K562 (cell line): ENCODE measurements at regions not wholly inside any gene's neighbourhood (a gene's known extent, or its start where the extent isn't known, plus 50 kb on each side); places are given as distances from the start of the nearest gene placed in this dataset.

Source experiments
- ATAC-seq: fragments of 200-7000 bp; cut with Tn5 transposase; 3 replicates; pipeline ENCODE4 v1.9.1; 2020; ENCODE audit warnings: moderate library complexity
- BruUV-seq: library from RNA; stranded (reverse); fragments of 400-500 nt; replicated peaks from 2 replicates; lab custom pipeline; 2021; lab: Mats Ljungman, UMichigan
- CTCF ChIA-PET: fragments of 300-600 bp; formaldehyde crosslinking; extraction: SDS; loops from one replicate; lab custom pipeline; 2021; ENCODE audit warnings: low intra/inter-chr PET ratio; lab: Yijun Ruan, JAX
- POLR2A ChIA-PET: fragments of 300-600, 350-650 bp; sonication (Branson Sonifier 250); formaldehyde crosslinking; extraction: SDS; loops from one replicate; lab custom pipeline; 2021; ENCODE audit warnings: antibody characterized with exemption, inconsistent platforms; lab: Yijun Ruan, JAX
- DNase-seq, 4 experiments: peaks; one replicate each; pipeline versions ENCODE4 v3.0.0 to v3.0.0-alpha.2; 2011 to 2018; ENCODE audit warnings: low spot score in 3 of 4, mixed read lengths in 3 of 4; ENCODE audit errors: extremely low read depth in 1 of 4
- FAIRE-seq: peaks from 2 replicates; lab custom pipeline; 2011; peaks lifted over from hg19 to GRCh38; lab: Jason Lieb, UNC
- H2AFZ ChIP-seq: 2 replicates; pipeline ENCODE4 v1.6.0; 2011; ENCODE audit warnings: low read depth, low read length, control low read depth, inconsistent platforms
- H3K27ac ChIP-seq: fragments of 200-600 bp; 3 replicates; pipeline ENCODE4 v1.8.0; 2011; ENCODE audit warnings: low read depth, mild to moderate bottlenecking, control low read depth, inconsistent platforms, low read length, moderate library complexity, mixed read lengths; ENCODE audit errors: extremely low read depth
- H3K27me3 ChIP-seq, 2 experiments: fragments of 300-600 bp in 1 of 2; 2 replicates in 1 of 2; 3 replicates in 1 of 2; pipeline versions ENCODE4 v1.6.0 to v1.8.0; 2011; ENCODE audit warnings: inconsistent platforms in 2 of 2, low read length in 2 of 2, mild to moderate bottlenecking in 1 of 2, mixed read lengths in 1 of 2, moderate library complexity in 1 of 2; ENCODE audit not compliant: control insufficient read depth in 2 of 2, insufficient read depth in 2 of 2
- H3K36me3 ChIP-seq: fragments of 300-600 bp; 3 replicates; pipeline ENCODE4 v1.8.0; 2011; ENCODE audit warnings: mild to moderate bottlenecking, low read length, inconsistent platforms; ENCODE audit not compliant: control insufficient read depth, insufficient read depth
- H3K4me1 ChIP-seq, 2 experiments: fragments of 200-600 bp in 1 of 2; replicated peaks in 1 of 2; 2 replicates in 1 of 2; 3 replicates in 1 of 2; pipeline versions ENCODE4 v1.5.1 to v1.8.0; 2011; ENCODE audit warnings: inconsistent platforms in 2 of 2, low read length in 2 of 2, mild to moderate bottlenecking in 1 of 2, mixed read lengths in 1 of 2, moderate library complexity in 1 of 2; ENCODE audit not compliant: control insufficient read depth in 2 of 2, insufficient read depth in 2 of 2
- H3K4me2 ChIP-seq: 2 replicates; pipeline ENCODE4 v1.6.1; 2011; ENCODE audit warnings: low read length, control low read depth, inconsistent platforms, mixed read lengths; ENCODE audit not compliant: insufficient read depth
- H3K4me3 ChIP-seq: fragments of 200-600 bp; sonication (generic), shearing (Covaris generic); 2 replicates; pipeline ENCODE4 v1.5.1; 2016; ENCODE audit warnings: control low read depth, inconsistent platforms
- H3K79me2 ChIP-seq: fragments of 200-600 bp; 3 replicates; pipeline ENCODE4 v1.8.0; 2011; ENCODE audit warnings: low read length, inconsistent platforms; ENCODE audit not compliant: control insufficient read depth, insufficient read depth
- H3K9ac ChIP-seq, 2 experiments: 2 replicates each; pipeline versions ENCODE4 v1.6.0 to v1.6.1; 2011; ENCODE audit warnings: low read depth in 2 of 2, low read length in 2 of 2, control low read depth in 1 of 2, inconsistent platforms in 1 of 2, mild to moderate bottlenecking in 1 of 2, mixed read lengths in 1 of 2; ENCODE audit not compliant: insufficient read depth in 1 of 2
- H3K9me1 ChIP-seq: one replicate; pipeline ENCODE4 v1.6.0; 2011; ENCODE audit warnings: inconsistent platforms, mild to moderate bottlenecking, low read length, moderate library complexity; ENCODE audit not compliant: control insufficient read depth, insufficient read depth
- H3K9me3 ChIP-seq: replicated peaks from 2 replicates; pipeline ENCODE4 v1.5.1; 2011; ENCODE audit warnings: low read depth, low read length, inconsistent platforms; ENCODE audit not compliant: control insufficient read depth, insufficient read depth
- H4K20me1 ChIP-seq: replicated peaks from 2 replicates; pipeline ENCODE4 v1.6.1; 2011; ENCODE audit warnings: low read length, inconsistent platforms, mixed read lengths; ENCODE audit not compliant: control insufficient read depth, insufficient read depth
- CBX2 ChIP-seq: fragments of 200-600 bp; sonication (generic); IDR thresholded peaks from one replicate; pipeline ENCODE4 v1.6.1; 2012; ENCODE audit warnings: mild to moderate bottlenecking, low read length, inconsistent platforms; ENCODE audit not compliant: insufficient read depth, poor library complexity, severe bottlenecking
- GABPB1 ChIP-seq: sonication (generic); formaldehyde crosslinking; IDR thresholded peaks from 2 replicates; pipeline ENCODE4 v1.8.0; 2022; ENCODE audit warnings: mild to moderate bottlenecking, missing genetic modification reagents
- HOXB6 ChIP-seq: fragments of 250-450 bp; sonication (Bioruptor Pico); IDR thresholded peaks from 2 replicates; pipeline ENCODE4 v1.5.1; 2022; ENCODE audit warnings: mild to moderate bottlenecking, borderline replicate concordance
- KLF1 ChIP-seq: fragments of 450-650 bp; IDR thresholded peaks from 2 replicates; pipeline ENCODE4 v1.6.1; 2016; ENCODE audit warnings: missing genetic modification characterization, missing compliant biosample characterization
- MBD2 ChIP-seq: sonication (generic); IDR thresholded peaks from 2 replicates; pipeline ENCODE4 v1.6.1; 2016; ENCODE audit warnings: low read depth, borderline replicate concordance
- PTRF ChIP-seq: fragments of 450-650 bp; IDR thresholded peaks from 2 replicates; pipeline ENCODE4 v1.6.1; 2016; ENCODE audit warnings: mild to moderate bottlenecking, missing genetic modification characterization, missing compliant biosample characterization
- RBM22 ChIP-seq: fragments of 200-400 bp; formaldehyde crosslinking; IDR thresholded peaks from 2 replicates; pipeline ENCODE4 v1.6.1; 2018; ENCODE audit warnings: low read length, low read depth; ENCODE audit not compliant: poor library complexity, severe bottlenecking
- STAT5B ChIP-seq: fragments of 250-450 bp; sonication (Bioruptor Pico); IDR thresholded peaks from 2 replicates; pipeline ENCODE4 v1.8.0; 2021; ENCODE audit warnings: mild to moderate bottlenecking, inconsistent platforms
- TFE3 ChIP-seq: fragments of 450-650 bp; formaldehyde crosslinking; IDR thresholded peaks from 2 replicates; pipeline ENCODE4 v1.4.0; 2020; ENCODE audit warnings: mild to moderate bottlenecking, mixed read lengths
- ZFP36 ChIP-seq: fragments of 150-350 bp; IDR thresholded peaks from 2 replicates; pipeline ENCODE4 v1.6.1; 2018; ENCODE audit warnings: low read length, low read depth; ENCODE audit not compliant: partially characterized antibody
- ZNF551 ChIP-seq: fragments of 250-450 bp; sonication (Bioruptor Pico); IDR thresholded peaks from 2 replicates; pipeline ENCODE4 v1.5.0; 2021; ENCODE audit warnings: mild to moderate bottlenecking, moderate library complexity
- ZNF639 ChIP-seq, 2 experiments: fragments of 200-800 bp in 1 of 2; sonication (Bioruptor generic) in 1 of 2; sonication (generic) in 1 of 2; formaldehyde crosslinking in 1 of 2; IDR thresholded peaks in 1 of 2; conservative IDR thresholded peaks in 1 of 2; 2 replicates each; pipeline versions ENCODE4 v1.5.0 to v1.6.1; 2016 to 2020; ENCODE audit warnings: missing compliant biosample characterization in 1 of 2, missing genetic modification characterization in 1 of 2, missing genetic modification reagents in 1 of 2
- ZNF785 ChIP-seq: fragments of 250-450 bp; sonication (Bioruptor Pico); IDR thresholded peaks from 2 replicates; pipeline ENCODE4 v1.4.0; 2020; ENCODE audit warnings: mild to moderate bottlenecking
- WGBS: fragments of 100-300 bp; shearing (Covaris generic); methylation state at CpG from one replicate; pipeline ENCODE4 v1.1.6; 2016; ENCODE audit warnings: low coverage, mixed read lengths; ENCODE audit not compliant: insufficient coverage; ENCODE audit errors: missing lambda C conversion rate; 5-methylcytosine and 5-hydroxymethylcytosine counted together
- in situ Hi-C: fragments of 300-500 bp; cut with MboI; formaldehyde crosslinking; loops from 4 replicates; pipeline ENCODE4 v1.15.0; 2018; ENCODE audit warnings: inconsistent platforms, mixed read lengths
- intact Hi-C: fragments of 100-400 bp; cut with micrococcal nuclease; formaldehyde crosslinking; loops from 2 replicates; pipeline ENCODE4 v1.14.2; 2022

GRCh38 chr2:65499216-65499615 lies 66.8 kb upstream of the SPRED2 start:
- Histone ChIP-seq H3K27me3 (no peaks in the 10 kb centered on the region), H3K79me2 (no peaks in the 10 kb centered on the region), H3K9ac (no peak overlapping the region), H2AFZ (no peak overlapping the region), H3K36me3 (no peaks in the 10 kb centered on the region), H3K4me2 (no peak overlapping the region), H3K9me1 (no peaks in the 10 kb centered on the region), H3K4me3 (no peak overlapping the region), H3K27ac (no peak overlapping the region), H3K4me1 (peaks cover 0 to 8% of the 10 kb centered on the region in 2 experiments; a peak in 1 of 5 replicates), H3K9me3 (no peaks in the 10 kb centered on the region), H4K20me1 (no peaks in the 10 kb centered on the region)
- in situ Hi-C loops = no loop called here
- intact Hi-C loops = no loop called here
- ChIA-PET CTCF (no interaction called here), POLR2A (no interaction called here)
- FAIRE-seq = no peak
- no peak for DNase-seq
- BruUV-seq = no TSS peak
- ATAC-seq = no peak; the same call in 2 of the 3 replicates
- TF ChIP-seq PTRF (tag) (no peak), ZNF551 (CRISPR knock-in tag) (no peak), MBD2 (no peak), HOXB6 (CRISPR knock-in tag) (no peak), KLF1 (tag) (no peak), CBX2 (no peak), GABPB1 (CRISPR knock-in tag) (no peak), TFE3 (CRISPR knock-in tag) (no peak), STAT5B (no peak), RBM22 (no peak), ZFP36 (no peak), ZNF639 (CRISPR knock-in tag; conservative IDR thresholded peaks at IDR 0.05 in 1 of 2, IDR thresholded peaks at IDR 0.05 in 1 of 2) (no peak), ZNF785 (CRISPR knock-in tag) (no peak)
- WGBS = 30% methylated on average over 6 of the region's 6 CpGs
